Stimulated activated CD8-positive, alpha-beta memory T cell treated with anti-CD3 and anti-CD28 coated beads, Interleukin-4, amount 100 ng/mL, for 48 hours (primary cell): ENCODE measurements at regions not wholly inside any gene's neighbourhood (a gene's known extent, or its start where the extent isn't known, plus 50 kb on each side); places are given as distances from the start of the nearest gene placed in this dataset.

Experiments
- DNase-seq: peaks from one replicate; pipeline ENCODE4 v3.0.0-alpha.2; 2020

- DNase-seq = no peak
These were observed 244.7 kb downstream of the RBFOX3 start for GRCh38 chr17:79365836-79366770.

GRCh38 chr17:79365351-79365750, 245.5 kb downstream of the RBFOX3 start:
- no peak for DNase-seq

- no peak for DNase-seq
These were observed 246.3 kb downstream of the RBFOX3 start for GRCh38 chr17:79364315-79365094.

- DNase-seq = no peak
These were observed 247.1 kb downstream of the RBFOX3 start for GRCh38 chr17:79363552-79364275.

- no peak for DNase-seq
These were observed 248.0 kb downstream of the RBFOX3 start for GRCh38 chr17:79362772-79363305.

GRCh38 chr17:79361873-79362771, 248.7 kb downstream of the RBFOX3 start:
- no peak for DNase-seq

- DNase-seq = no peak
These were observed 249.6 kb downstream of the RBFOX3 start for GRCh38 chr17:79361221-79361734.

- no peak for DNase-seq
These were observed 250.7 kb downstream of the RBFOX3 start for GRCh38 chr17:79360196-79360595.

- DNase-seq = no peak
These were observed 253.9 kb downstream of the RBFOX3 start for GRCh38 chr17:79356839-79357447.

- no peak for DNase-seq
These were observed 255.7 kb downstream of the RBFOX3 start for GRCh38 chr17:79355165-79355564.

- DNase-seq = no peak
These were observed 256.6 kb downstream of the RBFOX3 start for GRCh38 chr17:79354173-79354820.

GRCh38 chr17:79353548-79353947, 257.3 kb downstream of the RBFOX3 start:
- DNase-seq = no peak

- DNase-seq = no peak
These were observed 257.8 kb downstream of the RBFOX3 start for GRCh38 chr17:79353016-79353415.

- DNase-seq = no peak
These were observed 260.3 kb downstream of the RBFOX3 start for GRCh38 chr17:79350533-79350932.

- DNase-seq = no peak
These were observed 261.1 kb downstream of the RBFOX3 start for GRCh38 chr17:79349506-79350400.

- DNase-seq = no peak
These were observed 267.8 kb downstream of the ENGASE start for GRCh38 chr17:79342376-79342775.

- DNase-seq = no peak
These were observed 267.2 kb downstream of the ENGASE start for GRCh38 chr17:79341816-79342215.

GRCh38 chr17:79341222-79341780, 266.7 kb downstream of the ENGASE start:
- DNase-seq = no peak
